ENCODE measurements at regions not wholly inside any gene's neighbourhood (a gene's known extent, or its start where the extent isn't known, plus 50 kb on each side); places are given as distances from the start of the nearest gene placed in this dataset.

DNA sequence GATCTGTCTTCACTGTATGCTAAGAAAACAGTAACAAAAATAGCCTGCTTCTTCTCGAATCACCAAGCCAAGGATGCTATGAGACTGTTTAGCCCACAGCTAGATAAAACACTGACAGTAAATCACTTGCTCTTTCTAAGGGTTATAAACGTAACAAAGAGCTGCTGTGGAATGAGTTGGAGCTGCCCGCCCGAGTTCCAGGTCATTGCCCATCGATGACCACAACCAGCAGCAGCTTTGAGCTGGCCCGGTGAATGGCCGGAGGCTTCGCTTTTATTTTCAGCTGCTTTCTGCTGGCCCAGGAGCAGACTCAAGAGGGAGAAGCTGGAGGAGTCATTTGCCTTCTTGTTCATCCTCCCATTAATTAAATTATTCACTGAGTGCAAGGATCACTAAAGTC is 82.2 kb upstream of the CDH4 start:
- Histone ChIP-seq H3K4me3 (ENCODE audit: insufficient read depth, low read length, poor library complexity, severe bottlenecking) (no peak overlapping the region), H3K36me3 (ENCODE audit: low read length) (no peaks in the 10 kb centered on the region), H3K9ac (ENCODE audit: low read length) (no peak overlapping the region), H3F3A (ENCODE audit: insufficient read depth) (no peaks in the 10 kb centered on the region), H3K4me2 (ENCODE audit: low read depth, low read length, poor library complexity, severe bottlenecking) (no peak overlapping the region), H3K27ac (ENCODE audit: low read depth, low read length) (no peak overlapping the region), H3K9me3 (ENCODE audit: insufficient read depth, low read length) (no peaks in the 10 kb centered on the region), H3K27me3 (ENCODE audit: low read length) (no peaks in the 10 kb centered on the region), H3K9me2 (replicated peaks; ENCODE audit: insufficient read depth, low read length) (no peaks in the 10 kb centered on the region), H4K20me1 (ENCODE audit: low read depth, low read length) (no peaks in the 10 kb centered on the region), H3K79me2 (ENCODE audit: insufficient read depth, low read length) (no peaks in the 10 kb centered on the region), H2AFZ (ENCODE audit: low read depth, low read length, severe bottlenecking) (no peak overlapping the region)
- TF ChIP-seq, protein P1, sequence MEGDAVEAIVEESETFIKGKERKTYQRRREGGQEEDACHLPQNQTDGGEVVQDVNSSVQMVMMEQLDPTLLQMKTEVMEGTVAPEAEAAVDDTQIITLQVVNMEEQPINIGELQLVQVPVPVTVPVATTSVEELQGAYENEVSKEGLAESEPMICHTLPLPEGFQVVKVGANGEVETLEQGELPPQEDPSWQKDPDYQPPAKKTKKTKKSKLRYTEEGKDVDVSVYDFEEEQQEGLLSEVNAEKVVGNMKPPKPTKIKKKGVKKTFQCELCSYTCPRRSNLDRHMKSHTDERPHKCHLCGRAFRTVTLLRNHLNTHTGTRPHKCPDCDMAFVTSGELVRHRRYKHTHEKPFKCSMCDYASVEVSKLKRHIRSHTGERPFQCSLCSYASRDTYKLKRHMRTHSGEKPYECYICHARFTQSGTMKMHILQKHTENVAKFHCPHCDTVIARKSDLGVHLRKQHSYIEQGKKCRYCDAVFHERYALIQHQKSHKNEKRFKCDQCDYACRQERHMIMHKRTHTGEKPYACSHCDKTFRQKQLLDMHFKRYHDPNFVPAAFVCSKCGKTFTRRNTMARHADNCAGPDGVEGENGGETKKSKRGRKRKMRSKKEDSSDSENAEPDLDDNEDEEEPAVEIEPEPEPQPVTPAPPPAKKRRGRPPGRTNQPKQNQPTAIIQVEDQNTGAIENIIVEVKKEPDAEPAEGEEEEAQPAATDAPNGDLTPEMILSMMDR (IDR thresholded peaks at IDR 0.05; ENCODE audit: insufficient read depth, low read length, poor library complexity, severe bottlenecking): no peak
- TF ChIP-seq EZH2phosphoT487 (conservative IDR thresholded peaks at IDR 0.05; ENCODE audit: low read length): no peak

- Histone ChIP-seq H3F3A (ENCODE audit: insufficient read depth) (no peaks in the 10 kb centered on the region), H3K4me2 (ENCODE audit: low read depth, low read length, poor library complexity, severe bottlenecking) (no peak overlapping the region), H3K27ac (ENCODE audit: low read depth, low read length) (no peak overlapping the region), H4K20me1 (ENCODE audit: low read depth, low read length) (no peaks in the 10 kb centered on the region), H3K36me3 (ENCODE audit: low read length) (no peaks in the 10 kb centered on the region), H3K27me3 (ENCODE audit: low read length) (no peaks in the 10 kb centered on the region), H3K9me3 (ENCODE audit: insufficient read depth, low read length) (no peaks in the 10 kb centered on the region), H3K79me2 (ENCODE audit: insufficient read depth, low read length) (no peaks in the 10 kb centered on the region), H3K4me3 (ENCODE audit: insufficient read depth, low read length, poor library complexity, severe bottlenecking) (no peak overlapping the region), H3K9me2 (replicated peaks; ENCODE audit: insufficient read depth, low read length) (no peaks in the 10 kb centered on the region), H2AFZ (ENCODE audit: low read depth, low read length, severe bottlenecking) (no peak overlapping the region), H3K9ac (ENCODE audit: low read length) (no peak overlapping the region)
- TF ChIP-seq, protein P1 (IDR thresholded peaks at IDR 0.05; ENCODE audit: insufficient read depth, low read length, poor library complexity, severe bottlenecking): no peak
- TF ChIP-seq EZH2phosphoT487 (conservative IDR thresholded peaks at IDR 0.05; ENCODE audit: low read length): no peak
Measured at GRCh38 chr20:61170496-61171320, 81.4 kb upstream of the CDH4 start.

- no peaks in the 10 kb centered on the region for H3K9me3 ChIP-seq (ENCODE audit: insufficient read depth, low read length)
- H4K20me1 ChIP-seq (ENCODE audit: low read depth, low read length): no peaks in the 10 kb centered on the region
- H3K9me2 ChIP-seq (replicated peaks; ENCODE audit: insufficient read depth, low read length): no peaks in the 10 kb centered on the region
- TF ChIP-seq, protein P1 (IDR thresholded peaks at IDR 0.05; ENCODE audit: insufficient read depth, low read length, poor library complexity, severe bottlenecking): no peak
- H2AFZ ChIP-seq (ENCODE audit: low read depth, low read length, severe bottlenecking): no peak overlapping the region
- H3K36me3 ChIP-seq (ENCODE audit: low read length): no peaks in the 10 kb centered on the region
- no peak overlapping the region for H3K4me3 ChIP-seq (ENCODE audit: insufficient read depth, low read length, poor library complexity, severe bottlenecking)
- no peaks in the 10 kb centered on the region for H3K79me2 ChIP-seq (ENCODE audit: insufficient read depth, low read length)
- H3F3A ChIP-seq (ENCODE audit: insufficient read depth): no peaks in the 10 kb centered on the region
- H3K27me3 ChIP-seq (ENCODE audit: low read length): no peaks in the 10 kb centered on the region
- H3K4me2 ChIP-seq (ENCODE audit: low read depth, low read length, poor library complexity, severe bottlenecking): no peak overlapping the region
- H3K9ac ChIP-seq (ENCODE audit: low read length): no peak overlapping the region
- no peak overlapping the region for H3K27ac ChIP-seq (ENCODE audit: low read depth, low read length)
Measured at GRCh38 chr20:61173267-61173666, 78.8 kb upstream of the CDH4 start.
